ENCODE measurements at regions not wholly inside any gene's neighbourhood (a gene's known extent, or its start where the extent isn't known, plus 50 kb on each side); places are given as distances from the start of the nearest gene placed in this dataset.

- Histone ChIP-seq H4K20me1 (ENCODE audit: insufficient read depth, low read length) (no peaks in the 10 kb centered on the region), H3K4me2 (ENCODE audit: insufficient read depth, low read length) (no peak overlapping the region), H3K4me1 (ENCODE audit: insufficient read depth, low read length) (no peaks in the 10 kb centered on the region), H3K27ac (ENCODE audit: low read depth, low read length) (no peak overlapping the region), H3K9me3 (ENCODE audit: low read depth, low read length) (no peaks in the 10 kb centered on the region), H2AFZ (ENCODE audit: low read length) (no peak overlapping the region), H3K36me3 (ENCODE audit: insufficient read depth, low read length) (no peaks in the 10 kb centered on the region), H3K79me2 (ENCODE audit: insufficient read depth, low read length) (no peaks in the 10 kb centered on the region), H3K27me3 (ENCODE audit: insufficient read depth, low read length) (no peaks in the 10 kb centered on the region), H3K4me3 (ENCODE audit: insufficient read depth, low read length) (no peak overlapping the region)
- no peak for TF ChIP-seq CTCF (IDR thresholded peaks at IDR 0.05; ENCODE audit: extremely low read depth, low read depth, low read length)
- no peak for DNase-seq (ENCODE audit: insufficient read length, low spot score, missing footprints)
Observed at GRCh38 chr2:104344985-104345384, 508.9 kb upstream of the POU3F3 start.

GRCh38 chr2:104358122-104358521 is 495.8 kb upstream of the POU3F3 start:
- H3K79me2 ChIP-seq (ENCODE audit: insufficient read depth, low read length) = no peaks in the 10 kb centered on the region
- no peak overlapping the region for H3K4me3 ChIP-seq (ENCODE audit: insufficient read depth, low read length)
- H2AFZ ChIP-seq (ENCODE audit: low read length) = no peak overlapping the region
- H3K9me3 ChIP-seq (ENCODE audit: low read depth, low read length) = peaks cover 6% of the 10 kb centered on the region
- H3K27ac ChIP-seq (ENCODE audit: low read depth, low read length) = no peak overlapping the region
- no peak overlapping the region for H3K4me2 ChIP-seq (ENCODE audit: insufficient read depth, low read length)
- H3K27me3 ChIP-seq (ENCODE audit: insufficient read depth, low read length) = no peaks in the 10 kb centered on the region
- no peaks in the 10 kb centered on the region for H4K20me1 ChIP-seq (ENCODE audit: insufficient read depth, low read length)
- no peak for TF ChIP-seq CTCF (IDR thresholded peaks at IDR 0.05; ENCODE audit: extremely low read depth, low read depth, low read length)
- H3K4me1 ChIP-seq (ENCODE audit: insufficient read depth, low read length) = no peaks in the 10 kb centered on the region
- DNase-seq (ENCODE audit: insufficient read length, low spot score, missing footprints) = no peak
- no peaks in the 10 kb centered on the region for H3K36me3 ChIP-seq (ENCODE audit: insufficient read depth, low read length)

GRCh38 chr2:104361414-104361813 is 492.5 kb upstream of the POU3F3 start:
- H3K79me2 ChIP-seq (ENCODE audit: insufficient read depth, low read length) = no peaks in the 10 kb centered on the region
- H4K20me1 ChIP-seq (ENCODE audit: insufficient read depth, low read length) = no peaks in the 10 kb centered on the region
- no peak overlapping the region for H3K4me2 ChIP-seq (ENCODE audit: insufficient read depth, low read length)
- no peak overlapping the region for H3K4me3 ChIP-seq (ENCODE audit: insufficient read depth, low read length)
- no peaks in the 10 kb centered on the region for H3K36me3 ChIP-seq (ENCODE audit: insufficient read depth, low read length)
- H3K4me1 ChIP-seq (ENCODE audit: insufficient read depth, low read length) = no peaks in the 10 kb centered on the region
- TF ChIP-seq CTCF (IDR thresholded peaks at IDR 0.05; ENCODE audit: extremely low read depth, low read depth, low read length) = no peak
- no peak overlapping the region for H3K27ac ChIP-seq (ENCODE audit: low read depth, low read length)
- no peak overlapping the region for H2AFZ ChIP-seq (ENCODE audit: low read length)
- no peak for DNase-seq (ENCODE audit: insufficient read length, low spot score, missing footprints)
- H3K27me3 ChIP-seq (ENCODE audit: insufficient read depth, low read length) = no peaks in the 10 kb centered on the region
- peaks cover 2% of the 10 kb centered on the region for H3K9me3 ChIP-seq (ENCODE audit: low read depth, low read length)

GRCh38 chr2:104368089-104368488 is 485.8 kb upstream of the POU3F3 start:
- Histone ChIP-seq H2AFZ (ENCODE audit: low read length) (no peak overlapping the region), H3K36me3 (ENCODE audit: insufficient read depth, low read length) (no peaks in the 10 kb centered on the region), H3K9me3 (ENCODE audit: low read depth, low read length) (no peaks in the 10 kb centered on the region), H3K4me1 (ENCODE audit: insufficient read depth, low read length) (no peaks in the 10 kb centered on the region), H3K27ac (ENCODE audit: low read depth, low read length) (no peak overlapping the region), H3K79me2 (ENCODE audit: insufficient read depth, low read length) (no peaks in the 10 kb centered on the region), H3K4me2 (ENCODE audit: insufficient read depth, low read length) (no peak overlapping the region), H3K27me3 (ENCODE audit: insufficient read depth, low read length) (no peaks in the 10 kb centered on the region), H3K4me3 (ENCODE audit: insufficient read depth, low read length) (no peak overlapping the region), H4K20me1 (ENCODE audit: insufficient read depth, low read length) (no peaks in the 10 kb centered on the region)
- no peak for TF ChIP-seq CTCF (IDR thresholded peaks at IDR 0.05; ENCODE audit: extremely low read depth, low read depth, low read length)
- no peak for DNase-seq (ENCODE audit: insufficient read length, low spot score, missing footprints)
